H1 (cell line): ENCODE measurements at regions not wholly inside any gene's neighbourhood (a gene's known extent, or its start where the extent isn't known, plus 50 kb on each side); places are given as distances from the start of the nearest gene placed in this dataset.

Source experiments
- CTCF ChIA-PET: fragments of 300-600 bp; sonication (Branson Sonifier 250); formaldehyde crosslinking; loops from one replicate; lab custom pipeline; 2021; ENCODE audit not compliant: partially characterized antibody; lab: Charles Lee
- POLR2A ChIA-PET: fragments of 300-600 bp; sonication (Branson Sonifier 250); formaldehyde crosslinking; loops from one replicate; lab custom pipeline; 2021; ENCODE audit warnings: inconsistent platforms; ENCODE audit not compliant: partially characterized antibody; lab: Charles Lee
- DNase-seq, 2 experiments: peaks; one replicate each; pipeline versions ENCODE4 v3.0.0 to v3.0.0-alpha.2; 2010 to 2022; ENCODE audit warnings: low spot score in 2 of 2, low read depth in 1 of 2, mixed read lengths in 1 of 2
- FAIRE-seq: peaks from 2 replicates; lab custom pipeline; 2011; peaks lifted over from hg19 to GRCh38; lab: Jason Lieb, UNC
- H2AFZ ChIP-seq: 2 replicates; pipeline ENCODE4 v1.8.1; 2012; ENCODE audit warnings: low read length, inconsistent platforms
- H2AK5ac ChIP-seq: 2 replicates; pipeline ENCODE4 v1.6.1; 2013; ENCODE audit warnings: low read depth, low read length
- H2BK120ac ChIP-seq: replicated peaks from 2 replicates; pipeline ENCODE3; 2013; ENCODE audit warnings: low read depth, low read length, inconsistent platforms
- H2BK12ac ChIP-seq: 2 replicates; pipeline ENCODE4 v1.6.1; 2013; ENCODE audit warnings: low read depth, low read length
- H2BK15ac ChIP-seq: 2 replicates; pipeline ENCODE4 v1.6.1; 2013; ENCODE audit warnings: low read length
- H2BK20ac ChIP-seq: 2 replicates; pipeline ENCODE4 v1.6.1; 2013; ENCODE audit warnings: low read length
- H2BK5ac ChIP-seq: 2 replicates; pipeline ENCODE4 v1.6.1; 2013; ENCODE audit warnings: low read depth, low read length
- H3K14ac ChIP-seq: 2 replicates; pipeline ENCODE4 v1.6.1; 2013; ENCODE audit warnings: inconsistent platforms; ENCODE audit not compliant: insufficient read length
- H3K18ac ChIP-seq: 2 replicates; pipeline ENCODE4 v1.6.1; 2013; ENCODE audit warnings: low read length; ENCODE audit errors: extremely low read depth
- H3K23ac ChIP-seq: 2 replicates; pipeline ENCODE4 v1.6.1; 2013; ENCODE audit warnings: inconsistent platforms; ENCODE audit not compliant: insufficient read length
- H3K23me2 ChIP-seq: 2 replicates; pipeline ENCODE4 v1.6.1; 2013; ENCODE audit warnings: low read depth, low read length
- H3K27ac ChIP-seq: 2 replicates; pipeline ENCODE4 v1.6.1; 2011; ENCODE audit warnings: low read depth, low read length, inconsistent platforms
- H3K27me3 ChIP-seq, 4 experiments: replicated peaks in 1 of 4; 1 replicate in 1 of 4; 2 replicates in 3 of 4; pipeline versions ENCODE4 v1.6.1 to v1.8.1; 2011 to 2013; ENCODE audit warnings: low read length in 3 of 4, mild to moderate bottlenecking in 3 of 4, inconsistent platforms in 2 of 4, mixed read lengths in 2 of 4, moderate library complexity in 1 of 4; ENCODE audit not compliant: control insufficient read depth in 3 of 4, insufficient read depth in 3 of 4; ENCODE audit errors: extremely low read depth in 1 of 4
- H3K36me3 ChIP-seq, 4 experiments: 2 replicates each; pipeline versions ENCODE4 v1.6.1 to v1.8.1; 2011 to 2013; ENCODE audit warnings: mild to moderate bottlenecking in 4 of 4, low read length in 3 of 4, moderate library complexity in 2 of 4, control low read depth in 1 of 4, inconsistent platforms in 1 of 4; ENCODE audit not compliant: insufficient read depth in 4 of 4, control insufficient read depth in 2 of 4
- H3K4ac ChIP-seq: replicated peaks from 2 replicates; pipeline ENCODE3; 2013; ENCODE audit warnings: low read length, low read depth, mixed read lengths, inconsistent platforms; ENCODE audit not compliant: insufficient read length
- H3K4me1 ChIP-seq, 4 experiments: replicated peaks in 1 of 4; 1 replicate in 1 of 4; 2 replicates in 3 of 4; pipeline versions ENCODE4 v1.6.1 to v1.8.1; 2011 to 2013; ENCODE audit warnings: low read length in 3 of 4, inconsistent platforms in 2 of 4, mixed read lengths in 1 of 4; ENCODE audit not compliant: insufficient read depth in 4 of 4, control insufficient read depth in 3 of 4
- H3K4me2 ChIP-seq, 2 experiments: 2 replicates each; pipeline versions ENCODE4 v1.6.1 to v1.8.1; 2011 to 2013; ENCODE audit warnings: low read depth in 2 of 2, low read length in 2 of 2, control low read depth in 1 of 2, inconsistent platforms in 1 of 2, mild to moderate bottlenecking in 1 of 2; ENCODE audit not compliant: insufficient read depth in 1 of 2
- H3K4me3 ChIP-seq, 4 experiments: fragments of 200-600, 300-600 bp in 1 of 4; sonication (generic), shearing (Covaris generic), sonication (Bioruptor Twin) in 1 of 4; 2 replicates each; pipeline versions ENCODE4 v1.5.1 to v1.8.1; 2011 to 2016; ENCODE audit warnings: low read length in 4 of 4, low read depth in 3 of 4, control low read depth in 2 of 4, inconsistent platforms in 2 of 4, mild to moderate bottlenecking in 2 of 4, mixed read lengths in 1 of 4, moderate library complexity in 1 of 4; ENCODE audit not compliant: insufficient read depth in 2 of 4; ENCODE audit errors: extremely low read depth in 1 of 4
- H3K56ac ChIP-seq: replicated peaks from 2 replicates; pipeline ENCODE3; 2013; ENCODE audit warnings: low read depth, mild to moderate bottlenecking, mixed read lengths, low read length, inconsistent platforms; ENCODE audit not compliant: insufficient read length
- H3K79me1 ChIP-seq: 2 replicates; pipeline ENCODE4 v1.6.1; 2013; ENCODE audit warnings: low read depth, low read length, control low read depth
- H3K79me2 ChIP-seq, 2 experiments: 2 replicates each; pipeline versions ENCODE4 v1.6.1 to v1.8.1; 2012 to 2013; ENCODE audit warnings: low read length in 2 of 2, mild to moderate bottlenecking in 2 of 2, inconsistent platforms in 1 of 2; ENCODE audit not compliant: insufficient read depth in 2 of 2, control insufficient read depth in 1 of 2
- H3K9ac ChIP-seq, 4 experiments: replicated peaks in 1 of 4; 1 replicate in 1 of 4; 2 replicates in 3 of 4; pipeline versions ENCODE4 v1.6.1 to v1.8.1; 2011 to 2013; ENCODE audit warnings: low read depth in 3 of 4, low read length in 3 of 4, control low read depth in 2 of 4, mild to moderate bottlenecking in 2 of 4, moderate library complexity in 2 of 4, inconsistent platforms in 1 of 4; ENCODE audit errors: extremely low read depth in 1 of 4
- H3K9me3 ChIP-seq, 2 experiments: 2 replicates each; pipeline versions ENCODE4 v1.6.1 to v1.8.1; 2012 to 2013; ENCODE audit warnings: mild to moderate bottlenecking in 2 of 2, moderate library complexity in 2 of 2, control low read depth in 1 of 2, inconsistent platforms in 1 of 2, low read depth in 1 of 2, low read length in 1 of 2, mixed read lengths in 1 of 2; ENCODE audit not compliant: insufficient read depth in 2 of 2
- H4K20me1 ChIP-seq, 2 experiments: replicated peaks in 1 of 2; 2 replicates each; pipeline versions ENCODE3 to v1.8.1; 2011 to 2013; ENCODE audit warnings: inconsistent platforms in 2 of 2, low read length in 2 of 2, mild to moderate bottlenecking in 1 of 2; ENCODE audit not compliant: insufficient read depth in 2 of 2, control insufficient read depth in 1 of 2
- H4K5ac ChIP-seq: 2 replicates; pipeline ENCODE4 v1.6.1; 2013; ENCODE audit warnings: low read length, low read depth, mixed read lengths, inconsistent platforms; ENCODE audit not compliant: insufficient read length
- H4K8ac ChIP-seq: 2 replicates; pipeline ENCODE4 v1.8.0; 2013; ENCODE audit warnings: mild to moderate bottlenecking, moderate library complexity, low read length, inconsistent platforms; ENCODE audit not compliant: insufficient read depth; ENCODE audit errors: extremely low read depth
- H4K91ac ChIP-seq: replicated peaks from 2 replicates; pipeline ENCODE3; 2013; ENCODE audit warnings: low read length, mixed read lengths, inconsistent platforms; ENCODE audit not compliant: insufficient read length
- BRCA1 ChIP-seq: IDR thresholded peaks from 2 replicates; pipeline ENCODE4 v1.6.1; 2012; ENCODE audit warnings: low read depth, low read length, improper control_type of control experiment
- CHD2 ChIP-seq: IDR thresholded peaks from 2 replicates; pipeline ENCODE4 v1.6.1; 2012; ENCODE audit warnings: low read length, improper control_type of control experiment
- JUN ChIP-seq: IDR thresholded peaks from 2 replicates; pipeline ENCODE4 v1.6.1; 2011; ENCODE audit warnings: low read depth, mild to moderate bottlenecking, improper control_type of control experiment, low read length
- JUND ChIP-seq: IDR thresholded peaks from 2 replicates; pipeline ENCODE4 v1.6.1; 2011; ENCODE audit warnings: mild to moderate bottlenecking, improper control_type of control experiment, low read length
- PHF8 ChIP-seq: fragments of 200-600 bp; sonication (generic); conservative IDR thresholded peaks from 2 replicates; pipeline ENCODE4 v1.7.1; 2012; ENCODE audit warnings: low read depth, mild to moderate bottlenecking, inconsistent platforms, low read length, moderate library complexity
- POU5F1 ChIP-seq: IDR thresholded peaks from 2 replicates; pipeline ENCODE4 v1.6.1; 2011; ENCODE audit warnings: low read depth, mild to moderate bottlenecking, low read length, moderate library complexity
- TEAD4 ChIP-seq: IDR thresholded peaks from 2 replicates; pipeline ENCODE4 v1.6.1; 2012; ENCODE audit warnings: low read depth, low read length, inconsistent platforms, mixed read lengths
- WGBS, 2 experiments: shearing (Covaris generic) in 1 of 2; methylation state at CpG; one replicate each; pipeline versions ENCODE4 v1.1.6 to v1.1.7; 2013 to 2015; ENCODE audit warnings: low lambda C conversion rate in 2 of 2, mixed read lengths in 2 of 2, inconsistent platforms in 1 of 2, low coverage in 1 of 2, missing lambda C conversion rate in 1 of 2; ENCODE audit not compliant: insufficient replicate concordance in 2 of 2, insufficient coverage in 1 of 2, insufficient read length in 1 of 2; ENCODE audit errors: extremely low coverage in 1 of 2, missing lambda C conversion rate in 1 of 2; 5-methylcytosine and 5-hydroxymethylcytosine counted together
- TF ChIP-seq, protein P1 (sequence below), 3 experiments: IDR thresholded peaks; 1 replicate in 2 of 3; 2 replicates in 1 of 3; pipeline versions ENCODE4 v1.5.1 to v1.6.1; 2011; ENCODE audit warnings: low read length in 3 of 3, mild to moderate bottlenecking in 3 of 3, inconsistent platforms in 2 of 3, low read depth in 1 of 3, moderate library complexity in 1 of 3; ENCODE audit not compliant: insufficient read depth in 1 of 3; ENCODE audit errors: control extremely low read depth in 1 of 3
- TF ChIP-seq, protein P2 (sequence below): IDR thresholded peaks from 2 replicates; pipeline ENCODE4 v1.6.1; 2011; ENCODE audit warnings: low read length, improper control_type of control experiment

DNA sequence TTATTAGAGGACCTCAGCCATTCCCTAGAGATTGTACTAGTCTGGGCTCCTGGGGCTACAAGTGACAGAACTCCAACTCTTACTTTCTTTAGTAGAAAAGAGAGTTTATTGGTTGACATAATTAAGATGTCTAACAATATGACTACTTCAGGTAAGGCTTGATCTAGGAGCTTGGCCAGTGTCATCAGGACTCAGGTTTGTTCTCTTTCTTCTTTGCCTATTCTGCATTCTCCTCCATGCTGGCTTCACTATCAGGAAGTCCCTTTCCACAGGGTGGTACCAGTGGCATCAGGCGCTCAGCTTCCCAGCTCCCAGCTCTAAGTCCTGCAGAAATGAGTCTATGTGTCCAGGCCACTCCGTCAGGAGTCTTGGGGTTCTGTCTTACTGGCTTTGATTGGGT is 286.1 kb upstream of the EEF2KMT start:
- Histone ChIP-seq H3K36me3 (no peaks in the 10 kb centered on the region), H3K4me1 (no peaks in the 10 kb centered on the region; a peak in 1 of 7 replicates), H2BK20ac (no peak overlapping the region), H3K56ac (no peak overlapping the region), H3K27ac (no peak overlapping the region), H4K20me1 (no peaks in the 10 kb centered on the region), H3K79me2 (no peaks in the 10 kb centered on the region), H4K8ac (peak overlapping the region; percentile 35), H3K27me3 (no peaks in the 10 kb centered on the region; a peak in 1 of 7 replicates), H2AFZ (no peak overlapping the region), H3K14ac (no peak overlapping the region), H3K4me2 (no peak overlapping the region), H3K4ac (no peak overlapping the region), H4K91ac (no peak overlapping the region), H3K9ac (no peak overlapping the region), H3K18ac (no peak overlapping the region), H3K9me3 (peaks cover 0 to 6% of the 10 kb centered on the region in 2 experiments; a peak in 1 of 4 replicates), H4K5ac (no peak overlapping the region), H2BK120ac (no peak overlapping the region), H3K4me3 (no peak overlapping the region), H3K23me2 (no peaks in the 10 kb centered on the region), H2AK5ac (no peak overlapping the region), H2BK12ac (no peak overlapping the region), H2BK5ac (no peak overlapping the region), H3K23ac (no peak overlapping the region), H3K79me1 (no peaks in the 10 kb centered on the region), H2BK15ac (no peak overlapping the region)
- FAIRE-seq (no peak), DNase-seq (no peak)
- 84% methylated on average over 2 of the region's 2 CpGs; no CpG with 5 or more reads in 1 of the 2 experiments for WGBS, 2 experiments
- POLR2A ChIA-PET = no interaction called here
- CTCF ChIA-PET = interaction anchor here (0.6 to 1.1 kb wide), 4 partner anchors 11 to 358 kb away, joined by 3 read pairs; no protein-coding TSS in a partner anchor
- TF ChIP-seq, protein P1, sequence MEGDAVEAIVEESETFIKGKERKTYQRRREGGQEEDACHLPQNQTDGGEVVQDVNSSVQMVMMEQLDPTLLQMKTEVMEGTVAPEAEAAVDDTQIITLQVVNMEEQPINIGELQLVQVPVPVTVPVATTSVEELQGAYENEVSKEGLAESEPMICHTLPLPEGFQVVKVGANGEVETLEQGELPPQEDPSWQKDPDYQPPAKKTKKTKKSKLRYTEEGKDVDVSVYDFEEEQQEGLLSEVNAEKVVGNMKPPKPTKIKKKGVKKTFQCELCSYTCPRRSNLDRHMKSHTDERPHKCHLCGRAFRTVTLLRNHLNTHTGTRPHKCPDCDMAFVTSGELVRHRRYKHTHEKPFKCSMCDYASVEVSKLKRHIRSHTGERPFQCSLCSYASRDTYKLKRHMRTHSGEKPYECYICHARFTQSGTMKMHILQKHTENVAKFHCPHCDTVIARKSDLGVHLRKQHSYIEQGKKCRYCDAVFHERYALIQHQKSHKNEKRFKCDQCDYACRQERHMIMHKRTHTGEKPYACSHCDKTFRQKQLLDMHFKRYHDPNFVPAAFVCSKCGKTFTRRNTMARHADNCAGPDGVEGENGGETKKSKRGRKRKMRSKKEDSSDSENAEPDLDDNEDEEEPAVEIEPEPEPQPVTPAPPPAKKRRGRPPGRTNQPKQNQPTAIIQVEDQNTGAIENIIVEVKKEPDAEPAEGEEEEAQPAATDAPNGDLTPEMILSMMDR (IDR thresholded peaks at IDR 0.05; ENCODE audit: control extremely low read depth in 1 of 3, insufficient read depth in 1 of 3, low read depth in 1 of 3, low read length in 3 of 3) = no peak
- TF ChIP-seq TEAD4 (no peak), CHD2 (no peak), JUN (no peak), JUND (no peak), PHF8 (no peak), BRCA1 (no peak), POU5F1 (no peak)
- TF ChIP-seq, protein P2, sequence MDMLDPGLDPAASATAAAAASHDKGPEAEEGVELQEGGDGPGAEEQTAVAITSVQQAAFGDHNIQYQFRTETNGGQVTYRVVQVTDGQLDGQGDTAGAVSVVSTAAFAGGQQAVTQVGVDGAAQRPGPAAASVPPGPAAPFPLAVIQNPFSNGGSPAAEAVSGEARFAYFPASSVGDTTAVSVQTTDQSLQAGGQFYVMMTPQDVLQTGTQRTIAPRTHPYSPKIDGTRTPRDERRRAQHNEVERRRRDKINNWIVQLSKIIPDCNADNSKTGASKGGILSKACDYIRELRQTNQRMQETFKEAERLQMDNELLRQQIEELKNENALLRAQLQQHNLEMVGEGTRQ = no peak
